ENCODE measurements at regions not wholly inside any gene's neighbourhood (a gene's known extent, or its start where the extent isn't known, plus 50 kb on each side); places are given as distances from the start of the nearest gene placed in this dataset.

- CTCF ChIA-PET: no interaction called here
- Histone ChIP-seq H3K27ac (ENCODE audit: low read depth in 2 of 2, low read length in 1 of 2) (no peak overlapping the region), H3K9me2 (no peaks in the 10 kb centered on the region), H3F3A (replicated peaks; ENCODE audit: insufficient read depth) (no peaks in the 10 kb centered on the region), H3K4me2 (no peak overlapping the region), H3K27me3 (ENCODE audit: insufficient read depth) (no peaks in the 10 kb centered on the region), H3K36me3 (replicated peaks in 1 of 2; ENCODE audit: control insufficient read depth in 1 of 2, insufficient read depth in 2 of 2, low read length in 1 of 2) (no peaks in the 10 kb centered on the region), H3K9me3 (no peaks in the 10 kb centered on the region; the same call in 1 of the 2 replicates), H3K79me2 (ENCODE audit: insufficient read depth) (no peaks in the 10 kb centered on the region), H3K9ac (no peak overlapping the region), H2AFZ (ENCODE audit: low read depth) (no peak overlapping the region), H4K20me1 (ENCODE audit: insufficient read depth) (no peaks in the 10 kb centered on the region), H3K4me3 (ENCODE audit: low read depth in 2 of 2, low read length in 1 of 2) (no peak overlapping the region), H3K4me1 (ENCODE audit: control insufficient read depth in 1 of 2, insufficient read depth in 2 of 2, low read depth in 1 of 2, low read length in 1 of 2) (no peaks in the 10 kb centered on the region)
- no peak for DNase-seq
- POLR2A ChIA-PET: no interaction called here
- TF ChIP-seq RXRA (IDR thresholded peaks at IDR 0.05; ENCODE audit: borderline replicate concordance, low read depth): no peak
- WGBS (ENCODE audit: low lambda C conversion rate): 18% methylated on average over 3 of the region's 3 CpGs
Observed at GRCh38 chr16:13372421-13372820, 471.0 kb downstream of the SHISA9 start.

- no peak overlapping the region for H3K4me2 ChIP-seq
- no peak for DNase-seq
- H3K9me3 ChIP-seq: no peaks in the 10 kb centered on the region; the same call in 1 of the 2 replicates
- H4K20me1 ChIP-seq (ENCODE audit: insufficient read depth): no peaks in the 10 kb centered on the region
- H3K9me2 ChIP-seq: no peaks in the 10 kb centered on the region
- H3K27ac ChIP-seq (ENCODE audit: low read depth in 2 of 2, low read length in 1 of 2): no peak overlapping the region
- no peak overlapping the region for H2AFZ ChIP-seq (ENCODE audit: low read depth)
- ChIA-PET CTCF (no interaction called here), POLR2A (no interaction called here)
- no peaks in the 10 kb centered on the region for H3K27me3 ChIP-seq (ENCODE audit: insufficient read depth)
- no peak overlapping the region for H3K9ac ChIP-seq
- WGBS (ENCODE audit: low lambda C conversion rate): 0% methylated on average over 1 of the region's 1 CpG
- H3K79me2 ChIP-seq (ENCODE audit: insufficient read depth): no peaks in the 10 kb centered on the region
- TF ChIP-seq TEAD4 (IDR thresholded peaks at IDR 0.05; ENCODE audit: borderline replicate concordance, insufficient read depth) (no peak), CTCF (IDR thresholded peaks at IDR 0.05) (no peak)
- no peaks in the 10 kb centered on the region for H3K36me3 ChIP-seq (replicated peaks in 1 of 2; ENCODE audit: control insufficient read depth in 1 of 2, insufficient read depth in 2 of 2, low read length in 1 of 2)
- no peaks in the 10 kb centered on the region for H3K4me1 ChIP-seq (ENCODE audit: control insufficient read depth in 1 of 2, insufficient read depth in 2 of 2, low read depth in 1 of 2, low read length in 1 of 2)
- no peaks in the 10 kb centered on the region for H3F3A ChIP-seq (replicated peaks; ENCODE audit: insufficient read depth)
- no peak overlapping the region for H3K4me3 ChIP-seq (ENCODE audit: low read depth in 2 of 2, low read length in 1 of 2)
Observed at GRCh38 chr16:13376174-13376573, 474.8 kb downstream of the SHISA9 start.

- H3K4me1 ChIP-seq (ENCODE audit: control insufficient read depth in 1 of 2, insufficient read depth in 2 of 2, low read depth in 1 of 2, low read length in 1 of 2): no peaks in the 10 kb centered on the region
- no peaks in the 10 kb centered on the region for H4K20me1 ChIP-seq (ENCODE audit: insufficient read depth)
- no peaks in the 10 kb centered on the region for H3K79me2 ChIP-seq (ENCODE audit: insufficient read depth)
- no peaks in the 10 kb centered on the region for H3K9me2 ChIP-seq
- H3K9me3 ChIP-seq: no peaks in the 10 kb centered on the region; the same call in 1 of the 2 replicates
- H2AFZ ChIP-seq (ENCODE audit: low read depth): no peak overlapping the region
- H3K4me2 ChIP-seq: no peak overlapping the region
- no peaks in the 10 kb centered on the region for H3K27me3 ChIP-seq (ENCODE audit: insufficient read depth)
- WGBS (ENCODE audit: low lambda C conversion rate): 0% methylated on average over 2 of the region's 3 CpGs
- H3K27ac ChIP-seq (ENCODE audit: low read depth in 2 of 2, low read length in 1 of 2): no peak overlapping the region
- no peaks in the 10 kb centered on the region for H3K36me3 ChIP-seq (replicated peaks in 1 of 2; ENCODE audit: control insufficient read depth in 1 of 2, insufficient read depth in 2 of 2, low read length in 1 of 2)
- H3K4me3 ChIP-seq (ENCODE audit: low read depth in 2 of 2, low read length in 1 of 2): no peak overlapping the region
- H3F3A ChIP-seq (replicated peaks; ENCODE audit: insufficient read depth): no peaks in the 10 kb centered on the region
- ChIA-PET CTCF (no interaction called here), POLR2A (no interaction called here)
- DNase-seq: no peak
- no peak overlapping the region for H3K9ac ChIP-seq
- TF ChIP-seq ZBTB33 (IDR thresholded peaks at IDR 0.05; ENCODE audit: borderline replicate concordance, low read depth) (no peak), POLR2AphosphoS5 (IDR thresholded peaks at IDR 0.05; ENCODE audit: low read depth, low read length) (no peak), RCOR1 (IDR thresholded peaks at IDR 0.05; ENCODE audit: low read length) (no peak), CTCF (IDR thresholded peaks at IDR 0.05) (no peak), NFIC (IDR thresholded peaks at IDR 0.05; ENCODE audit: borderline replicate concordance) (no peak), IRF3 (IDR thresholded peaks at IDR 0.05; ENCODE audit: low read depth, low read length) (no peak), SMC3 (IDR thresholded peaks at IDR 0.05; ENCODE audit: low read depth, low read length) (no peak), MAX (IDR thresholded peaks at IDR 0.05; ENCODE audit: low read depth) (no peak), FOSL2 (IDR thresholded peaks at IDR 0.05; ENCODE audit: borderline replicate concordance, low read depth) (no peak), FOXJ3 (CRISPR knock-in tag; IDR thresholded peaks at IDR 0.05) (no peak), GATA2 (CRISPR knock-in tag; IDR thresholded peaks at IDR 0.05) (no peak), ELF1 (IDR thresholded peaks at IDR 0.05) (no peak), CHD2 (IDR thresholded peaks at IDR 0.05; ENCODE audit: low read length, partially characterized antibody) (no peak)
Observed at GRCh38 chr16:13377143-13377542, 475.7 kb downstream of the SHISA9 start.

Measured in SK-N-SH (cell line).